ENCODE measurements at regions not wholly inside any gene's neighbourhood (a gene's known extent, or its start where the extent isn't known, plus 50 kb on each side); places are given as distances from the start of the nearest gene placed in this dataset.
"Not testable (repeated sequence)": the region's sequence is repeated elsewhere in the genome, so short reads cannot be mapped to it uniquely, and the experiment has no call there.

DNA sequence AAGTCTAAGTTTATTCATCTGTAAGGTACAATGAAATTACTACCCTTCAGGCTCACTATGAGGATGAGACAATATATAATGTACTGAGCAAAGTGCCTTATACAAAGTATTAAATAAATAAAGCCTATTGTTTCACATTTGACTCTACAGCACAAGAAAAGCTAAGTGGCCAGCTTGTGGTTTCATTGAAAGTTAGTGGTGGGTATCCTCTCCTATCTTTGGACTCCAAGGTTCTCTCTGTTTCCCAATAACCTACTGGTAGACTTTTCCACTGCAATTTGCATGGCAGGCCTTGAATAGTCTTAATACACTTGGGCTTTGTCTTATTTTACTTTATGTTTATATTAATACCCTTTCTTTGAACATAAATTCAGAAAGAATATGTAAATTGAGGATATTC is 262.7 kb downstream of the DEPDC1B start:
- DNase-seq: no peak

DNA sequence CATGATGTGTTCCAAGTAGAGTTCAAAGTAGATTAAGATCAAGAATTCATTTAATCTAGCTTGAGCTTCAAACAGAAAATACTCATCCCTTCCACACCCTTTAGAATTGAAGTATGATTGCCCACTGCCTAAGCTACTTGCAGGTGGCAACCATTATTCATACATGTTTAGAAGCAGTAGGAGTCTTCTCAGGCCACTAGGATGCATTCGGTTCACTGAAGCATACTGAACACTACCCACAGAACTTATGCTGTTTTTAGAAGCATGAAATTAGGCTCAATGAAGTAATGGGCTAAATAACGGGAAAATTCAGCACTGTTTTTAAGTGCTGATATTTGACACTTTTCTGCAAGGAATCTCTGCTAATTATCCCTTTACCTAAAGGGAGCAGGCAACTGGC is 263.4 kb downstream of the DEPDC1B start:
- DNase-seq: peak; percentile 48 to 66

DNA sequence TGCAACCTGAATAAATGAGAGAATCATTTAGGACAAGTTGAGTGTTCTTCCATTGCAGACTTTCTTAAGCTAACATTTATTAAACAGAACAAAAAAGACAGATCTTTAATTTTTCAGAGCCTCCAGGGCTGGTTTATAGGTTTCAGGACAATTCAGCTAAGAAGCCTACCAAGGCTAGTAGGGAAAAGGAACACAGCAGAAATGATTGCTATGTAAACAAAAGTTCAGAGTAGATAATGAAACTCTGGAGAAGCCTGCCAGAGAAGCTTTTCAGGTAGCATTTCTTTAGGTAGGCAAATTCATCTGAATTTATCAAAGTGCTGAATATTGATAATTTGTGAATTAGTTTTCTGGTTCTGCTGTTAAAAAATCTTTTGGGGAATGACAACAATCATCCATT is 264.2 kb downstream of the DEPDC1B start:
- no peak for DNase-seq

DNA sequence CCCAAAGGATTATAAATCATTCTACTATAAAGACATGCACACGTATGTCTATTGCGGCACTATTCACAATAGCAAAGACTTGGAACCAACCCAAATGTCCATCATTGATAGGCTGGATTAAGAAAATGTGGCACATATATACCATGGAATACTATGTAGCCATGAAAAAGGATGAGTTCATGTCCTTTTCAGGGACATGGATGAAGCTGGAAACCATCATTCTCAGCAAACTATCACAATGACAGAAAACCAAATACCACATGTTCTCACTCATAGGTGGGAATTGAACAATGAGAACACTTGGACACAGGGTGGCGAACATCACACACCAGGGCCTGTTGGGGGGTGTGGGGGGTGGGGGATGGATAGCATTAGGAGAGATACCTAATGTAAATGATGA is 273.8 kb downstream of the DEPDC1B start:
- DNase-seq: not testable (repeated sequence)

DNA sequence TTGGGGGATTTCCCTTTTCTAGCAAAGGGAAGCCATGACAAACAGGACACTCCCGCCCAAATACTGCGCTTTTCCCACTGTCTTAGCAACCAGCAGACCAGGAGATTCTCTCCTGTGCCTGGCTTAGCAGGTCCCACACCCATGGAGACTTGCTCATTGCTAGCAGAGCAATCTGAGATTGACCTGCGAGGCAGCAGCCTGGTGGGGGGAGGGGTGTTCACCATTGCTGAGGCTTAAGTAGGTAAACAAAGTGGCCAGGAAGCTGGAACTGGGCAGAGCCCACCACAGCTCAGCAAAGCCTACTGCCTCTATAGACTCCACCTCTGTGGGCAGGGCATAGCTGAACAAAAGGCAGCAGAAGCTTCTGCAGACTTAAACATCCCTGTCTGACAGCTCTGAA is 279.2 kb downstream of the DEPDC1B start:
- DNase-seq: not testable (repeated sequence)

DNA sequence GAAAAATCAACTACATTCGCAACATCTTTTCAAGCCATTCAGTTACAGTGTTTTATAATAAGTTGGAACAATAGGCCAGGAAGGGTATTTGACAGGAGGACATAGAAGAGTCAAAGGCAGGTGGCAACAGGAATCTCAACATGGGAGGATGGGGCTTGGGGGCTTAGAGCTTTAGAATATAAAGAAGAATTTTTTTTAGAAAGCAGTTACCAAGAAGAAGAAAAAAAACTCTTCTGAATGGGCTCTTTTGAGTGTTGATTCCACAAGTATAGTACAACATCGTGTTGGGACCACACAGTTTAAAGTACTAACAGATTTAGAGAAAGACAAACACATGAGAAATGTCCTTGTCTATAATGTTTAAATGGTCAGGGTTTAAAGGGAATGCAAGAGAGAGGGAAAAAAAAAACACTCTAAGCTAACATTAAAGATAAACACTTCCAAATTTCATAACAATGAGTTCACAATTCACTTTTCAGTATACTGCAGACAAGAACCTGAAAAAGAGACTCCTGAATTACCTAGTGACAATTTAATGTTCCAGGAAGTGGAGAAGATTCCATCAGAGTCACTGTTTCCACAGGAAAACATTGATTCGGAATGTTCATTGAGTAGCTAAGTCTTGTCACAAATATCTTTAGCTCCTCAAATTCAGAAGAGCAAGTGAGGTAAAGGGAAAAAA is 282.3 kb downstream of the DEPDC1B start:
- DNase-seq: no peak

DNA sequence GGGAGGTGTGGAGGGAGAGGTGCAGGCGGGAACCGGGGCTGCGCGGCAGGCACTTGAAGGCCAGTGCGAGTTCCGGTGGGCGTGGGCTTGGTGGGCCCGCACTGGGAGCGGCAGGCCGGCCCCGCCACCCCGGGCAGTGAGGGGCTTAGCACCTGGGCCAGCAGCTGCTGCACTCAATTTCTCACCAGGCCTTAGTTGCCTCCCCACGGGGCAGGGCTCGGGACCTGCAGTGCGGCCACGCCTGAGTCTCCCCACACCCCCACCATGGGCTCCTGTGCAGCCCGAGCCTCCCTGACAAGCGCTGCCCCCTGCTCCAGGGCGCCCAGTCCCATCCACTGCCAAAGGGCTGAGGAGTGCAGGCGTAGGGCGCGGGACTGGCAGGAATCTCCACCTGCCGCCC is 284.5 kb downstream of the DEPDC1B start:
- no peak for DNase-seq

DNA sequence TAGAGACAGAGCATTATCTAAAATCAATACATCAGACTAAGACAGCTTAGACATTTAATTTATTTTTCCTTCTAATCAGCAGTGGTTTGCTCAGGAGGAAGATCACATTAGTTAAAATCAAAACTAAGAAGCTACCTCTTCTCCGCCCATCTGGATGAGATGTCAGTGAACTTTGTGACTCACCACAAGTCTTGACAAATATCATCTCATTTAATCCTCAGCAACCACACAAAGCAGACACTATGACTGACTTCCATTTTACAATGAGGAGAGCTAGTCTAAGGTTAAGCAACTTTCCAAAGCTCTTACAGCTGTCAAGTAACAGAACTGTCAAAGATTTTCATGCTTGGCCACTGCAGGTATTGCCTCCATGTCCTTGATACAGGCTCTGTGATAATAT is 289.5 kb downstream of the DEPDC1B start:
- DNase-seq: no peak

DNA sequence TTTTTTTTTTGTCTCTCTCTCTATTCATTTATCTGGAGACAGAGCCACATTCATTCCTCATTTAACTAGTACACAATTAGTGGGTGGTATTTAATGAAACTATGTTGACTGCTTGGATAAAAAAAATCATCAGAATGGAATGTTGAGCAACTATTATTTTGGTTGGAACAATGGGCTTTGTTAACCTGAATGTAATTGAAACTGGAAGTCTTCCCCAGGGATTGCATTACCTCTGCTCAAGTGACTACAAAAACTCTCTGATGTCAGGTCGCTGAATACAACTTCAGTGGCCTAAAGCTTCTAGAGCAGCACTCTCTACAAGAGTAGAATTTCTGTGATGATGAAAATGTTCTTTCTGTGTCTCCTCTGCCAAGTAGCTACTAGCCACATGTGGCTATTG is 295.8 kb downstream of the DEPDC1B start:
- no peak for DNase-seq

DNA sequence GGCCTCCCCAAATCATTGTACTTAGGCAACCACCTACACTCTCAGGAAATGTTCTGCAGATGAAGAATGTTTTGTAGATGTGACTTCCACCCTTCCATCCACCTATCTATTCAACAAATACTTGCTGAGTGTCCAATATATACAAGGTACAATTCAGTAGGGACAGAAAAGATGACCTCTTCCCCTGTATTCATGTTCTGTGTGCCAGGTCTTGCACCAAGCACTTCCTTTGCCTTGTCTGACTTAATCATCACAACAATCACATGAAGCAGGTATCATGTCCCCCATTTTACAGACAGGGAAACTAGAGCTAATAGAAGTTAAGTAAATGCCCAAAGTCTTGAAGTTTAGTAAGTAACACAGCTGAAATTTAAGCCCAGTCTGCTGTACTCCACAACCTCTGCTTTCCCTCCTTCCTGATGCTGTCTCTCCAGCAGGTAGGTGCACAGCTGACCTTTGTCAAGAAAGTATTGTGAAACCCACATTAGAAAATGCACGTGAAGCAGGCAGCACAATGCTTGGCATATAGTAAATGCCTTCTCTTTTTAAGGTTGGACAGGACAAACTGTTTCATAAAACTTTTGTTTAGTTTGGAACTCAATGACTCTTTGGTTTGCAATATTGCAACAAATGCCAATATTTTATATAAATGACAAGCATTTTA is 296.5 kb downstream of the DEPDC1B start:
- no peak for DNase-seq

DNA sequence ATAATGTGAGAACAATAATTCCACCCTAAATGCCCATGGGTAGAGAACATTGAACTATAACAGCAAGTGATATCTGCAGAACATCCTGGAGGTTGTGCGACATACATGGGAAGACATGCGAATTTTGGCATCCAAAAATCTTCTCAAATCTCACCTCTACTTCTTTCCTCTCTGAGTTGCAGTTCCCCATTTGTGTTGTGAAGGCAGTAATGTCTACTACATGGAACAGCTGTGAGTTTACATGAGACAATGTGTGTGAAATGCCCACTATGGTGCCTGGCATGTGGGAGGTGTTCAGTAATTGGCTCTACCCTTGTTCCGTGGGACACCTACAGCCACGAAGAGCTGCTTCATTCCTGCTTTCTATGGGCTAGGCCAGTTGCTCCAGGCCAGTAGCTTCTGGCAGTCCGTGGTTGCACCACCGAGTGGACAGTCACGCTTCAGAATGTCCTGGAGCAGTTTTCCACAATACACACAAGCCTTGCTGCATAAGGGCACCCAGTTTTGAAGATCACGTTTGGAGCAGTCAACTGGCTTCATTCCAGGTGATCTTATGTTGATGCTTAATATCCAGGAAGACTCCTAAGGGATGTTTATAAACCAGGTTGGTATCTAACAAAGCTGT is 297.7 kb downstream of the DEPDC1B start:
- DNase-seq: no peak

DNA sequence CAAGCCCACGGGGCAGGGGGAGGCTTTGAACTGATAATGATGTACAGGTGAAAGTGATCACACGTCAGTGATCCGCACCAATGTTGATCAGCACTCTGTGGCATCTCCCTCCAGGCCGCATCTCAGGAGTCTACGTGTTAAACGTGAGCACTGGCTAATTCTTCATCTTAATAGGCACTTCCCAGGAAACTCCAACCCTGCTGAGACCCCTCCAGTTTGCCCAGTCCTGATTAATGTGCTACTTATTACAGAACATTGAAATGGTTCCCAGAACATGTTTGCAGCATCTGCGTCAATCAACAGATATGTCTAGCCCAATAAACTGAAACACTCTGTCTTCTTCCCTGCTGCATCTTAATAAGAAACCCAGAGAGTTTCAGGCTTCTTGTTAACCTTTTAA is 298.4 kb downstream of the DEPDC1B start:
- peak; percentile 43 to 73 for DNase-seq

DNA sequence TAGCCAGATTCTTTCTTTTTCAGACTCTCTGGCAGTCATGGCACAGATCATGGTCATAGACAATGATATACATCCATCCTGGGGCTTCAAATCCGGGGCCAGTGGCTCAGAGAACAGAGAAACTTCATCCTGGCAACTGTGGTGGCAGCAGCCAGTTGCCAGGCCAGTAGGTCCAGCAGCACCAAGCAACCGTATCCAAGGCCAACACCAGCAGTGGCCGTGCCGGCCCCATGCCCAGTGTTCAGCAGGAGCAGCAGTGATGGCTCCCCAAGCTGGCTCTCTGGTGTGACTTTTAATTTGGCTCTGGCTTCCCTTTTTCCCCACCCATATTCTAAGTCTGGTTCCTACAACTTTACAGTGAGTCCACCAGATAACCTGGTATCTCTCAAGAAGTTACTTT is 300.5 kb downstream of the DEPDC1B start:
- DNase-seq: no peak

DNA sequence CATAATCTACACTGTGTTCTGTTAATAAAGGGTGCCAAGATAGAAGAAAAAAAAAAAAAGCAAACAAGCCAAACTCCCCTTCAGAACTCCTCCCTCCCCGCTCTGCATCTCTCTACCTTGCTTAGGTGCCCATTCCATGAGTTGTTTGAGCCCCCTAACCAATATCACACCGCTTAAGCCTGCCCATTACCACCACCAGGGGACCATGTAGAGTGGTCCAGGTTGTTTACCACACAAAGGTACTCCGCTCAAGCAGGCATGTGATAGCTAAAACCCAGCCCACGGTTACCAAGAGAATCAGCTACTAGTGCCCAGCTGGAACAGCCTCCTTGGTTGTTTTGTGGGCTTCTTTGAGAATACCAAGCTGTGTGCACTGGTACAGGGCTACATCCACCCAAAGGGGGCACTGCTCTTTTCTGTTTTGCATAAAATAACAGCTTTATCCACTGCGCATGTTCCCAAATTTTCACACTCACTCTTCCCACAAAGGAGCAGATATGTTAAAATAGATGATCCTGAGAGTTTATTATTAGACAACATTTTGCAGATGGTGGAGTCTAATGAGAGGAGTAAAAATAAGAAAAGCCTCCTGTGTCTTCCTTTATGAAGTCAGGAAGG is 304.1 kb downstream of the DEPDC1B start:
- DNase-seq: peak in 1 of 2 experiments; percentile 17

DNA sequence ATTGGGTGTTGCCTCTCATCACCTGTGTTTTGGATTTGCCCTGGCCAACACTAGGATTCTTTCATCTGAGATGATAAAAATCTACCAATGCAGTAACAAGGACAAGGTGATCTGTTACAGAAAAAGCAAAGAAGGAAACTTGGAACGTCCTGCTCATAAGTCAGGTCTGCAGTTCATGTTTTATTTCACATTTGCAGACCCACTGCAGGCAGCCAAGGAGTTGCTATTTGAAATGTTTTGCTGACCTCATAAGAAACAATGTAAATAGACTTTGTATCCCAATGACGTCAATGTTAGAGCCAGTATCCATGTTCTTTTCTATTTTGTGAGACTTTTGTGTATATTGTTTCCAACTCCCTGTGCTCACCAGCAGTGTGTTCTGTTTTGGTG is 312.9 kb downstream of the DEPDC1B start:
- DNase-seq: no peak

DNA sequence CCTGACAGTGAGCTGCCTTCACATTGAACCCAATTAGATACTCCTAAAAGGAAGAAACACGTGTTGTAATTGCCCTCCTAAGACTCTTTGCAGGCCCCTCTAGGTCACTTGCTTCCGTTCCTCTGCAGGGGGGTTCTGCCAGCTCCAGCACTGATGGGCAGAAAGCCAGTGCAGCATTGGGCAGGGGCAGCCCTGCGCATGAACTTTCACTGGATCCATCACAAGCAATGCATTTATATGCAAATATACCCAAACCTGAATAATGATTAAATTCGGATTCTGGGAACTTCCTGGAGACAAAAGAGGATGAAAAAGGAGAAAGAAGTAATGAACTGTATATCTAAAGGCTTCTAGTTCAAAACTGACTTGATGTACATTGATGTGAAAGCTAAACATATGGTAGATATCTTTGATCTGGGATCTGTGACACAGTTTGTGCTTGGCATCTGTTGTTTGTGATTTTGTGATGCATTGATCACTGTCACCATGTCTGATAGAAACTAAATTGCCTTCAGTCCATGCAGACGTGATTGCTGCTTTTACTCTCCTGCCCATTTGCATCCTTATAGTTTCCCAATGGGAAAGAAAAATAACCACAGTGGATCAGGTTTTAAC is 313.4 kb downstream of the DEPDC1B start:
- peak in 1 of 2 experiments; percentile 60 for DNase-seq

DNA sequence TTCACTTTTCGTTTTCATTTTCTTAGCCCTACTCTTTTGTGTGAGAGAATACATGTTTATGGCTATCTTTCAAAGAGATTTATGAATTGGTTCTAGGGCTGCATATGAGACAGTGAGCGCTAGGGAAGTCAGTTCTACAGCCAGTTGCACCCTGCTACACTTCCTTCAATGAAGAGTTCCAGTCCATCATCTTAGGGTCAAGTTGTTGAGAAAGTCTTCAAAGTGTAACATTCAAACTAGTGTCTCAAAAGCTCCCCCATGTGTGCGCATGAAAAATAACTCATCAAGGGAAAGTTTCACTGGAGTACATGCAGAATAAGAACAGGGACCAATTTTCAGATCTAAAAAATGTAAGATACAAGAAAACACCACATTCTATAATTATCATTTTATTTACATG is 317.2 kb downstream of the DEPDC1B start:
- DNase-seq: peak; percentile 37 to 61

DNA sequence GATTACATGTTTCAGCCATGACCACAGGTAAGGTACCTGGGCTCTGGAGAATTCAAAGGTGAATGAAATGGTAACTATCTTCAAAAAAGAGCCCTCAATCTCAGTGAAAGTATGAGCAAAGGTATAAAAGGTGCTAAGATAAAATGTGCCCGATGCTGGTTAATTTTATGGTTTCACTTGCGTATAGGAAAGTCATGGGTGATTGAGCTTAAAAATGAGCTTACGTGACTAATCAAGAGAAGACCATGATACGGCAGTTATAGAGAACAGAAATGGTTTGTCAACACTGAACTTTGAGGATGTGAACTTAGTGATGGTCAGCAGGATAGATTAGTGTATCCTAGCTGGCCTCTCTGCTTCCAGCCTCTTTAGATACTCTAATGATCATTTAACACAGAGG is 320.1 kb downstream of the DEPDC1B start:
- no peak for DNase-seq

DNA sequence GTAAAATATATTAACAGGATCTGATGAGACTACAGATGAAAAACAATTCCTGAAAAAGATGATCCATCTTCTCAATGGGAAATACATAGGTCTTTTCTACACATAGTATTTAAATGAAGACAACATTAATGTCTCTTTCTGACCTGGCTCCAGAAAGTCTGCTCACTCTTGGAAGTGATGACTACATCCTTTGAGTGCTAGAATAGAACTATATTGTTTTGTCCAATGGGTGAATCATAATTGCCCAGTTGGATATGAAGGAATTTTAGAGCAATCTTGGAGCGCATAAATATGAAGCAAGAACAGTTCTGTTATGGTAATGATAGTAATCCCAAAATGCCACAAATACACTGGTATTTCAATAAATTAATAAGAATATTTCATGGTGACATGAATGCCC is 322.1 kb downstream of the DEPDC1B start:
- DNase-seq: no peak

DNA sequence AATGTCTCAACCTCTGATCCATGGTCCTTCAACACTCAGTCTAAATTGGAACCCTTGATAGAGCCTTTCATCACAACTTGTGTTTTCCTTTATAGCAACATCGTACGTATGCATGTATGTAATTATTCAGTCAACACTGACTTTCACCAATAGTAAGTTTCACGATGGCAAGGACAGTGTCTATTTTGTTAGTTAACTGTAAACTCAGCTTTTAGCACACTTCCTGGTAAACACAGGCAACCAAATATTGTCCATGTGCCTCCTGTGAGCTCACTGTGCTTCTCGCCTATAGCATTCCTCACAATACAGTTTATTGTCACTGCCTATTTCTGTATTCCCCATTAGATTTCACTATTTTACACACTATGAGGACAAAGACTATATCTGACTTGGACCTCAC is 323.1 kb downstream of the DEPDC1B start:
- no peak for DNase-seq

DNA sequence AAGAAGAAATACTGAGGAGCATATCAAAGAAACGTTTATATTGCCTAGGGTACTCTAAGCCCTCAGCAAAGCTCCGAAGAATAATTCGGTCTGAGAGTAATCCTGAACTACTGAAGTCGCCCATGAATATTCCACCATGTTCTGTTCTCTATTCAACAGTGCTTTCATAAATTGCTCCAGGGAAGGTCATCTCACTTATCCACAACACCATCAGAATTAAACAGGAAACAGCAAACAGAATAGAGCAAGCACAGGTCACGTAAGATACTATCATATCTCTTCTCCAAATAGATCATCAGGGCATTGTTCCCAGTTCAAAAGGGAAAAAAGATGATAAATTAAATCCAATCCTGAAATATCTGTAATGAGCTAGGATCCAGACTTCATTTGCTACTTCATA is 325.6 kb downstream of the DEPDC1B start:
- DNase-seq: no peak

DNA sequence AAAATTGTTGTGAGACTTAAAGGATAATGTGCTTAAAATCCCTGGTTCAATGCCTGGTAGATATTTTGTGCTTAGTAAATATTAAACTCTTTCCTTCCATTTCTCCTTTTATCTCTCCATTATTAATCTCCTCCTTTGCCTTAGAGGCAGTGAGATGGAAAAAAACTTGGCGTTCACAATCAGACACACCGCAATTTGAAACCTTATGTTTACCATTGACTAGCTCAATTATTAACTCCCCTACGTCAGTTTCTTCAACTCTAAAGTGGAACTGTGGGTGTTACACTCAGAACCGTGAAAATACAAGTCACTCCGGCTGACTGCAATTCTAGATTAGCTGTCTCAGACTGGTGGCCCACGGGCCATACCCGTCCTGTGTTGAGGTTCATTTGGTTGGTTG is 327.2 kb downstream of the DEPDC1B start:
- DNase-seq: peak in 1 of 2 experiments; percentile 16

DNA sequence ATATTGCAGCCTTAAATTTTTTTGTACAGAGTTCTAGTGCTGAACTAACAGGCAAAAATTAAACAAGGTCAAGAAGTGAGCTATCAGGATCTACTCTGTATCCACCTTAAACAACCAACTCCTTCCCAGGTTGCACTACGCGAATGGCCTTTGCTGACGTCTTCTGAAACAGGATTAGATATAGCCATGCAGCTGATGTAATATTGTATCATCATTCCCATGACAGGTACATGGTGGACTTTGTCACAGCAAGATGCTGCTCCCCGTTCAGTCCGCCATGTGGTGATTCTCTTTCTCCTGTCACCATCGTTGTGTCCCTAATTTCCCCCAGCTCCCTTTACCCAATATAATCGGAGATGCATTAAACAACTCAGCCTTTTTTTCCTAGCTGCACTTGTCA is 328.9 kb downstream of the DEPDC1B start:
- DNase-seq: no peak

DNA sequence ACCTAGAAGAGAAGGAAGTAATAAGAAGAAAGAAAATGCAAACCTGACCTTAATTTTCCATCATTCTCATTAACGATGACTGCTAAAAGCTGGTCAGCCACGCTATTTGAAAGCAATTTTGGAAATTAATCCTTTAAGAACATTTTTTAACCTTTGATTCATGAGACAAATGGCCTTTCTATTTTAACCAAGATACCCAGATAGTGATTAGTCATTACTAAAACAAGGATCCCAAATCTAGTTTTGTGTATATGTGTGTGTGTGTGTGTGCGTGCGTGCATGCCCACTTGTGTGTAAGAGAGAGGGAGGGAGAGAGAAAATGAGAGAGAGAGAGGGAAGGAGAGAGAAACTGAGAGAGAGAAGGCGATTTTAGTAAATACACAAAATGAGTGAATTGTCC is 329.5 kb downstream of the DEPDC1B start:
- no peak for DNase-seq
